PC-3 (cell line): ENCODE measurements at regions not wholly inside any gene's neighbourhood (a gene's known extent, or its start where the extent isn't known, plus 50 kb on each side); places are given as distances from the start of the nearest gene placed in this dataset.

Source experiments
- ATAC-seq: fragments of 200-7000 bp; cut with Tn5 transposase; 2 replicates; pipeline ENCODE4 v1.9.1; 2020; ENCODE audit warnings: mild to moderate bottlenecking, moderate library complexity
- BruUV-seq: library from RNA; stranded (reverse); fragments of 400-500 nt; replicated peaks from 2 replicates; lab custom pipeline; 2021; lab: Mats Ljungman, UMichigan
- CTCF ChIA-PET: fragments of 300-600 bp; sonication (Branson Sonifier 250); formaldehyde crosslinking; loops from one replicate; lab custom pipeline; 2022; ENCODE audit warnings: antibody characterized with exemption; lab: Charles Lee
- POLR2A ChIA-PET: fragments of 300-600 bp; sonication (Branson Sonifier 250); formaldehyde crosslinking; loops from one replicate; lab custom pipeline; 2022; ENCODE audit warnings: antibody characterized with exemption; ENCODE audit not compliant: unreplicated experiment; lab: Charles Lee
- DNase-seq: peaks from one replicate; pipeline ENCODE4 v3.0.0-alpha.2; 2015
- H2AFZ ChIP-seq: fragments of 300-600 bp; sonication (generic); 2 replicates; pipeline ENCODE4 v1.6.0; 2016; ENCODE audit warnings: antibody characterized with exemption, low read length
- H3F3A ChIP-seq: fragments of 300-600 bp; sonication (generic); one replicate; pipeline ENCODE4 v1.6.0; 2017; ENCODE audit warnings: antibody characterized with exemption, low read length, control low read depth, mild to moderate bottlenecking; ENCODE audit not compliant: unreplicated experiment
- H3K27ac ChIP-seq: fragments of 300-600 bp; sonication (generic); 2 replicates; pipeline ENCODE4 v1.5.1; 2016; ENCODE audit warnings: mild to moderate bottlenecking, low read length
- H3K27me3 ChIP-seq: fragments of 300-600 bp; sonication (generic); 2 replicates; pipeline ENCODE4 v1.6.1; 2016; ENCODE audit warnings: low read length, mixed read lengths
- H3K36me3 ChIP-seq: fragments of 300-600 bp; sonication (generic); 2 replicates; pipeline ENCODE4 v1.6.1; 2016; ENCODE audit warnings: low read depth, mixed run types, low read length, mixed read lengths
- H3K4me1 ChIP-seq: fragments of 300-600 bp; sonication (generic); 2 replicates; pipeline ENCODE4 v1.5.1; 2016; ENCODE audit warnings: low read length; ENCODE audit not compliant: insufficient read depth
- H3K4me2 ChIP-seq: fragments of 300-600 bp; sonication (generic); 2 replicates; pipeline ENCODE4 v1.6.0; 2016; ENCODE audit warnings: low read length
- H3K4me3 ChIP-seq: fragments of 300-600 bp; sonication (generic); 2 replicates; pipeline ENCODE4 v1.5.1; 2016; ENCODE audit warnings: mild to moderate bottlenecking, low read length, mixed read lengths
- H3K79me2 ChIP-seq: fragments of 300-600 bp; sonication (generic); 2 replicates; pipeline ENCODE4 v1.6.1; 2017; ENCODE audit warnings: low read length, mixed read lengths
- H3K9ac ChIP-seq: fragments of 300-600 bp; sonication (generic); 2 replicates; pipeline ENCODE4 v1.6.0; 2016; ENCODE audit warnings: mild to moderate bottlenecking, low read length
- H3K9me2 ChIP-seq: fragments of 300-600 bp; sonication (generic); replicated peaks from 2 replicates; pipeline ENCODE4 v1.6.1; 2016; ENCODE audit warnings: mixed run types, low read length, mixed read lengths
- H3K9me3 ChIP-seq: fragments of 300-600 bp; sonication (generic); 2 replicates; pipeline ENCODE4 v1.6.1; 2016; ENCODE audit warnings: low read length, mixed read lengths
- H4K20me1 ChIP-seq: fragments of 300-600 bp; sonication (generic); 2 replicates; pipeline ENCODE4 v1.6.1; 2016; ENCODE audit warnings: low read length, mixed read lengths
- CTCF ChIP-seq: fragments of 300-600 bp; sonication (generic); conservative IDR thresholded peaks from 2 replicates; pipeline ENCODE4 v1.5.1; 2017; ENCODE audit warnings: antibody characterized with exemption, low read depth, mild to moderate bottlenecking, low read length
- EZH2 ChIP-seq: fragments of 300-600 bp; sonication (generic); IDR thresholded peaks from one replicate; pipeline ENCODE4 v1.6.1; 2017; ENCODE audit warnings: antibody characterized with exemption, mild to moderate bottlenecking, low read length; ENCODE audit not compliant: unreplicated experiment
- EZH2phosphoT487 ChIP-seq: fragments of 300-600 bp; sonication (generic); IDR thresholded peaks from 2 replicates; pipeline ENCODE4 v1.6.1; 2018; ENCODE audit warnings: mild to moderate bottlenecking, antibody characterized with exemption, low read length, borderline replicate concordance
- intact Hi-C: fragments of 100-400 bp; cut with micrococcal nuclease; formaldehyde crosslinking; loops from 2 replicates; pipeline ENCODE4 v1.9.0; 2023

- H3K9ac ChIP-seq = peak overlapping the region; percentile 65
- ChIA-PET CTCF (interaction anchor here (0.6 kb wide), 1 partner anchor 910 kb away, joined by 3 read pairs; no protein-coding TSS in a partner anchor), POLR2A (interaction anchor here (0.6 to 1.5 kb wide), 3 partner anchors 10 to 25 kb away, joined by 4 to 6 read pairs (median 6); no protein-coding TSS in a partner anchor)
- no peaks in the 10 kb centered on the region for H3K9me2 ChIP-seq
- no peaks in the 10 kb centered on the region for H3K27me3 ChIP-seq
- H3K36me3 ChIP-seq = no peaks in the 10 kb centered on the region
- peak; percentile 46 for ATAC-seq
- peaks cover 11% of the 10 kb centered on the region for H3F3A ChIP-seq
- H3K4me2 ChIP-seq = peak overlapping the region; percentile 87
- H3K9me3 ChIP-seq = no peaks in the 10 kb centered on the region
- H2AFZ ChIP-seq = no peak overlapping the region
- no peaks in the 10 kb centered on the region for H4K20me1 ChIP-seq
- H3K27ac ChIP-seq = peak overlapping the region; percentile 94
- H3K79me2 ChIP-seq = no peaks in the 10 kb centered on the region
- peaks cover 50% of the 10 kb centered on the region for H3K4me1 ChIP-seq
- BruUV-seq = TSS peak; percentile 78
- DNase-seq = peak; percentile 70
- intact Hi-C loops = no loop called here
- peak overlapping the region; percentile 53; the same call in 1 of the 2 replicates for H3K4me3 ChIP-seq
- TF ChIP-seq CTCF (no peak), EZH2 (no peak), EZH2phosphoT487 (no peak)
These were observed 58.9 kb downstream of the ARF6 start for GRCh38 chr14:49951691-49952345.

GRCh38 chr14:49953196-49953595 lies 60.3 kb downstream of the ARF6 start:
- Histone ChIP-seq H3K27ac (peak overlapping the region; percentile 94; the same call in 1 of the 2 replicates), H3K4me2 (no peak overlapping the region), H3K27me3 (no peaks in the 10 kb centered on the region), H3K36me3 (no peaks in the 10 kb centered on the region), H3K4me3 (no peak overlapping the region), H3K79me2 (no peaks in the 10 kb centered on the region), H3K9me2 (no peaks in the 10 kb centered on the region), H3K4me1 (peaks cover 37% of the 10 kb centered on the region), H3K9me3 (no peaks in the 10 kb centered on the region), H3K9ac (no peak overlapping the region), H2AFZ (no peak overlapping the region), H3F3A (peaks cover 11% of the 10 kb centered on the region), H4K20me1 (no peaks in the 10 kb centered on the region)
- no peak for TF ChIP-seq EZH2phosphoT487
- no peak for TF ChIP-seq CTCF
- TF ChIP-seq EZH2 = no peak
- intact Hi-C loops = no loop called here
- no TSS peak for BruUV-seq
- ATAC-seq = no peak
- ChIA-PET POLR2A (interaction anchor here (1.1 kb wide), 1 partner anchor 50 kb away, joined by 5 read pairs; no protein-coding TSS in a partner anchor), CTCF (no interaction called here)
- DNase-seq = no peak

GRCh38 chr14:49954171-49954631 lies 61.3 kb downstream of the ARF6 start:
- Histone ChIP-seq H3K9me3 (no peaks in the 10 kb centered on the region), H3K9ac (no peak overlapping the region), H3F3A (peaks cover 11% of the 10 kb centered on the region), H3K9me2 (no peaks in the 10 kb centered on the region), H3K27me3 (no peaks in the 10 kb centered on the region), H4K20me1 (no peaks in the 10 kb centered on the region), H3K4me2 (no peak overlapping the region), H2AFZ (no peak overlapping the region), H3K36me3 (no peaks in the 10 kb centered on the region), H3K4me3 (no peak overlapping the region), H3K27ac (no peak overlapping the region), H3K79me2 (no peaks in the 10 kb centered on the region), H3K4me1 (peaks cover 37% of the 10 kb centered on the region)
- ChIA-PET CTCF (no interaction called here), POLR2A (no interaction called here)
- intact Hi-C loops = no loop called here
- DNase-seq = no peak
- no TSS peak for BruUV-seq
- ATAC-seq = no peak
- no peak for TF ChIP-seq EZH2
- TF ChIP-seq CTCF = no peak
- no peak for TF ChIP-seq EZH2phosphoT487
